Thyroid gland (tissue), 4 donors: ENCODE measurements at regions not wholly inside any gene's neighbourhood (a gene's known extent, or its start where the extent isn't known, plus 50 kb on each side); places are given as distances from the start of the nearest gene placed in this dataset.

Experiments
- POLR2A ChIP-seq, 2 donors: fragments of 450-650 bp; IDR thresholded peaks; one replicate each; pipeline ENCODE4 v1.6.1; 2017; ENCODE audit warnings: antibody characterized with exemption in 2 of 2, mild to moderate bottlenecking in 2 of 2, moderate library complexity in 1 of 2
- TF ChIP-seq, protein P1 (sequence below), 6 experiments: fragments of 200-600 bp in 3 of 6; fragments of 450-650 bp in 3 of 6; sonication (generic) in 3 of 6; IDR thresholded peaks; one replicate each; pipeline ENCODE4 v1.5.1; 2016 to 2019; ENCODE audit warnings: antibody characterized with exemption in 6 of 6, mild to moderate bottlenecking in 2 of 6, inconsistent platforms in 1 of 6, moderate library complexity in 1 of 6

DNA sequence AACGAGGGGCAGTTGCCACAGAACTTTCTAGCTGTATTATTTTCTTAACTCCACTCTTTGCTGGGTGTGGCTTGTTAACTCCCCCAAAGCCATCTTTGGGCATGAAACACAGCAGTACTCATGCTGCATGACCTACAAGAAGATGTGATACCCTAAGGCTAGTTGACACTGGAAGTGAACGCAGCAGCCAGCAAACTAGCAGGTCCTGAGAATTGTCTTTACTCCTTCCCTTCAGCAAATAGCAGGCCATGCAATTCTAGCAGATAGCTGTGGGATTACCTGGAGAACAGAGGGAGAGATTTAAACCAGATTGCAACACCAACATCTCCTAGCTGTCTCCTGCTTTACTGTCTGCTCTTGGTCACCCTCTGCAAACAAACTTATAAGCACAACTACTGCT, 688.0 kb upstream of the ZWINT start:
- TF ChIP-seq, protein P1, sequence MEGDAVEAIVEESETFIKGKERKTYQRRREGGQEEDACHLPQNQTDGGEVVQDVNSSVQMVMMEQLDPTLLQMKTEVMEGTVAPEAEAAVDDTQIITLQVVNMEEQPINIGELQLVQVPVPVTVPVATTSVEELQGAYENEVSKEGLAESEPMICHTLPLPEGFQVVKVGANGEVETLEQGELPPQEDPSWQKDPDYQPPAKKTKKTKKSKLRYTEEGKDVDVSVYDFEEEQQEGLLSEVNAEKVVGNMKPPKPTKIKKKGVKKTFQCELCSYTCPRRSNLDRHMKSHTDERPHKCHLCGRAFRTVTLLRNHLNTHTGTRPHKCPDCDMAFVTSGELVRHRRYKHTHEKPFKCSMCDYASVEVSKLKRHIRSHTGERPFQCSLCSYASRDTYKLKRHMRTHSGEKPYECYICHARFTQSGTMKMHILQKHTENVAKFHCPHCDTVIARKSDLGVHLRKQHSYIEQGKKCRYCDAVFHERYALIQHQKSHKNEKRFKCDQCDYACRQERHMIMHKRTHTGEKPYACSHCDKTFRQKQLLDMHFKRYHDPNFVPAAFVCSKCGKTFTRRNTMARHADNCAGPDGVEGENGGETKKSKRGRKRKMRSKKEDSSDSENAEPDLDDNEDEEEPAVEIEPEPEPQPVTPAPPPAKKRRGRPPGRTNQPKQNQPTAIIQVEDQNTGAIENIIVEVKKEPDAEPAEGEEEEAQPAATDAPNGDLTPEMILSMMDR (IDR thresholded peaks at IDR 0.05), result no peak
- no peak for TF ChIP-seq POLR2A (IDR thresholded peaks at IDR 0.05)
